ENCODE measurements at regions not wholly inside any gene's neighbourhood (a gene's known extent, or its start where the extent isn't known, plus 50 kb on each side); places are given as distances from the start of the nearest gene placed in this dataset.

DNA sequence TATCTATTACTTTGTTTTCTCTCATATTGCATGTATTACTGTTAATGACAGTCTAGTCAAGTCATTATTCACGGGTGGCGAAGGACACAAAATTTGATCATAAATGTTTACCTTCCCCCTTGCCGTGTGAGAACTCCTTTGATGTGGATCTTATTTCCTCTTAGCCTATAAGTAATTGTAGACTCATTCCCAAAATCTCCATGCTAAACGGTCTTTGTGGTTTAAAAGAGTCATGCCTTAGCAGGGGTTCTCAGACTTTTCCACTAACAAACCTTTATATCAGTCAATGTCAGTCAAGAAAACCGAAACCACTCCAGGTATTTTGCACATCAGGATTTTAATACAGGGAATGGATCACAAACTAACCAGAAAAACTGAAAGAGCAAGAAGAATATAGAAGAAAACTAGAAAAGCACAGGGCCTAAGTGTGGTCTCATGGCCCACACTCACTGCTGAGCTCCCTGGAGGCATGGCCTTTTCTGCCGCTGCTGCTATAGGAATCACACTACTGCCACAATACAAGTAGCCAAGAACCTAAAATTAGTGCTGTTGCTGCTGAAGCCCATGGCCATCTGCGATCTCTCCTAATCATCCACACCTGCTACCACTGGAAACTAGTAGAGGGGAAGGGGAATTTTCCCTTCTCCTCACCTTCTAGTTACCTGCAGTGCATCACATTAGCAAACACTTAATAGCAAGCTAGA lies 186.0 kb upstream of the POU3F2 start:
- no peak for DNase-seq

DNA sequence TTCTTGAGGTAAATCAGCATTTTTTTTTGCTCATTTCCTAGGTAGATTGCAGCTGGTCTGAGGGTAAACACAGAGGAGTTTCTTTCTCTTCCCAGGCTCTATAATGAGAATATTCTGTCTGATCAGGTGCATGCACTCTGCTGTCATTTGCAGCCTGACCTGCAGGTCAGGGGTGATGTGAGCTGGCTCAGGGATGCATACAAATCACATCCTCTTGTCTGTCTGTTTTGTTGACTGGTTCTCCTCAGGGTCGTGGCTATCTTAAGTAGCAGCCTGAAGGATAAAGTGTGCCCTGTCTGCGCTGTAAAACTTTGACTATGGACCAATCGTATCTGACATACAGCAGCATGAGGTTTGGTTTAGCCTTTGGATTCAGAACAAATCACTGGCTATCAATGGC lies 183.4 kb upstream of the POU3F2 start:
- DNase-seq: no peak

DNA sequence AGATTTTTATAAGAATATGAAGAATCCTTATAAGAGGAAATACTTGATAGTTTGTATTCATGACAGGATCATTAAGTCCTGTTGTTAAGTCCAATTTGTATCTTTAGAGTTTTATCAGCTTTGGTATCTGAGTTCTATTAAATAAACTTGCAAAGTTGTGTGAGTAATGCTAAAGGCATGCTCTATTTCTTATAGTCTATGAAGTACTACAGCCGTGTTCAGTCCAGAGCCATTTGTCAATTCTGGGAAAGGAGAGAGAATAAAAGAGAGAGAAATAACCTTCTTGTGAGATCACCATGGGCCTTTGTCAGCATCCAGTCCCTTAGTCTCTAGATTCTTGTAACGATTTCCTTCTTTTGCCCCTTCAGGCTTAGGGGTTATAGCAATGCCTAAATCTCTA lies 181.2 kb upstream of the POU3F2 start:
- no peak for DNase-seq

- DNase-seq: no peak
Measured at GRCh38 chr6:98657764-98658163, 176.6 kb upstream of the POU3F2 start.

DNA sequence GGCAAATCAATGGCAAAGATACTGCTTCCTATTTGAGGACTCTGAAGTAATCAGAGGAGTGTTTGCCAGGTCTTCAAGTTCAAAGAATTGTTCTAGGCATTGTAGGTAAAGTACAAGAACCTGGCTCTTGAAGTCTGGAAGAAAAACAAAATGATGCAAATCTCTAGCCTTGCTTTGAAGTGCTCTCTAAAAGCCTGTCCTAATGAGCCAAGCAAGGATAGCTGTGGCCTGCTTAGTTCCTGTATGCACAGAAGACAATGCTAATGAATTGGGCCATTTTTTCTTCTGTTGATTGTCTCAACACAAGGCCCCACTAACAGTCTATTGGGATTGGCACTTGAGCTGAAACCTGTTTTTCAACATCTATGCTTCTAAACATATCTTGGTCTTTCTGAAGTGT lies 165.0 kb upstream of the POU3F2 start:
- no peak for DNase-seq

DNA sequence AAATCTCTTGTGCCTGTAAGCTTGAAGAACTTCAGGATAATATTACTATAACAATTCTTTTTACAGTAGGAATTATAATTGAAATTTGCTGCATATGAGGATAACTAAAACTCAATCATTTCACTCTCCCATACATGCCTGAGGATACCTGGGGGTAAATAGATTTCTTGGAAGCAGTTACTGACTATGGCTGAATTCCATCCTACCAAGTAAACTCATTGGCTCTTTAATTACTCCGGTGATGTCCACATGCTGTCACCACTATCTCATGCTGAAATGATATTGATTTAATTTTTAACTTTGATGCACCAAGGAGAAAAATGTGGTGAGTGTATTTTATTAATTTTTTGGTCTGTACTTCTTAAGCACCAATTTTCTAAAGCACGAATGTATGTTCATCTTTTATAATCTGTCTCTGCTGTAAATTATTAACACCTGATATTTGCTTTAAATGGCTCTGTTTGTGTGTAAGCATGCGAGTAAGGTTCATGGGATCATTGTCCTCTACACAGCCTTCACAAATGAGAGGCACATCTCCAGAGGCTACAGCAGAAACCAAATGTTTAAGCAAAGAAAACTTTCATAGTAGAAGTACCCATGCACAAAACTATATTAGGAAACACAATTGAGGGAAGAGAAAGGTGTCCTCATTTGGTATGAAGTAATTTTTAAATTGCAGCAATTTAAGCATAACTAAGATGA lies 164.2 kb upstream of the POU3F2 start:
- no peak for DNase-seq

DNA sequence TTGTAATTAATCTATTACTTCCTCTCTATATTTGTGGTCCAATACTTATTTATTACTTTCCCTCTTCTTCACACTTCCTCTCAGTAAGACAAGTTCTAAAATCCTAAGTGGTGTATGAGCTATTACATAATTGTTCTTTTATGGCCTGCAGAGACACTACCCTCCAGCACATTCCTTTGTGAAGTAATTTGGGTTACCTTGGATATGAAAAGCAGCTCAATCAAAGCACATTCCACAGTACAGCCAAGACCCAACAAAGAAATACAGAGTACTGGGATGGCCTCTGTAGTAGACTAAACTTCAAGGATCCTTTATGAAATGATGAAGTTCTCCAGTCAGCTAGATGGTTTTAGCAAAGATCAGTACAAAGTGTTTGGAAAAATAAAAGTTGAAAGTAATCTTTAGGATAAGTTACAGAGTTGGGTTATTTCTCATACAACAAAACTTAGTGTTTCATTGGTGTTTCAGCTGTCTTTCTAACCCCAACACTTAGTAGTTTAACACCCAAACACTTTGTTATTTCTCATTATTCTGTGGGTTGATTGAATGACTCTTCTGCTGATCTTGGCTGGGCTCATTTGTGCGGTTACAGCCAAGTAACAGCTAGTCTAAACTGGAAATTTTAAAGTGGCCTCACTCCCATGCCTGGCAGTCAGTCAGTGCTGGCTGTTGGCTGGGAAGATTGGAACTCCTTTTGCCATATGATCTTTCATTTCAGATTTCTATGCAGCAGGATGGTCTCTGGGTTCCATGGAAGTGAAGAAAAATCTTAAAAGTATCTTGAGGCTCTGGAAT lies 161.5 kb upstream of the POU3F2 start:
- no peak for DNase-seq

- DNase-seq: no peak
Measured at GRCh38 chr6:98678481-98678880, 155.9 kb upstream of the POU3F2 start.

DNA sequence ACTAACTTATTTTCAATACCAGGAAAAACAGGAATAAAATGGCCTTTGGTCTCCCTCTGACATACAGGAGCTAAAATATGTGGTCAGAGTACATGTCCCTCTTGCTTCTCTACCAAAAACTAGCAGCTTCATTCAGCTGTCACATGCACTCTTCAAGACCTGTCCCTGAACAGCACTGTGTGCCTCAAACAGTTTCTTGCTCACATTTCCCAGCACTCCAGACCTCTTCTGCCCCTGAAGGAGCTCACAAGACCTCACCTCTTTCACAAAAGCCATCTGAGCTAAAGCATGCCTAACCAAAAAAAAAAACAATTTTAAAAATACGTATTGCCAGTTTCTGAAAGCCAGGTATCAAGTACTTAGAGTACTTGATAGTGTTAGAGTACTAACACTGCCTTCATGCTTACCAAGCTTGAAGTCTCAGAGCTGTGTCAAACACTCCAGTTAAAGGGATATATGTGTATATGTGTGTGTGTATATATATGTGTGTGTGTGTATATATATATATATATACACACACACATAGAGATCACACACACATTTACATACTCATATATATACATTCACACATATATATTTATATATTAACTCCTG lies 148.3 kb upstream of the POU3F2 start:
- DNase-seq: no peak

- no peak for DNase-seq
Measured at GRCh38 chr6:98687752-98688151, 146.6 kb upstream of the POU3F2 start.

GRCh38 chr6:98695091-98695801 lies 139.1 kb upstream of the POU3F2 start:
- no peak for DNase-seq

DNA sequence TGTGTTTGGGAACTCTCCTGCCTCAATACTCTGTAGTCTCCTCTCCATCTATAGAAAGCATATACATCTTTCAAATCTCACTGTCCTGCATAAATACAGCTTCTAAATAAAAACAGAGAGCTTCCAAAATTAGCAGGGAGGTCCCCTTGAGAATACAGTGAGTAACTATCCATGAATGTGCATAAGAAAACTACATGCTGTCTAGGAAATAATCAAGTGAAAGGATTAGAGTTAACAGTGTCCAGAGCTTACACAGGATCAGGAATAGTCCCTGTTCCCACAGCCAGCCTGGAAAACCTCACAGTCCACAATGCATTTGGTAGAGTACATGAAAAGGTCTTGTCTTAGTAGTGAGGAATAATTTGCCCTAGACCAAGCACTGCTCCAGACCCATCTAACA lies 123.0 kb upstream of the POU3F2 start:
- no peak for DNase-seq

GRCh38 chr6:98716341-98716740 lies 118.0 kb upstream of the POU3F2 start:
- no peak for DNase-seq

DNA sequence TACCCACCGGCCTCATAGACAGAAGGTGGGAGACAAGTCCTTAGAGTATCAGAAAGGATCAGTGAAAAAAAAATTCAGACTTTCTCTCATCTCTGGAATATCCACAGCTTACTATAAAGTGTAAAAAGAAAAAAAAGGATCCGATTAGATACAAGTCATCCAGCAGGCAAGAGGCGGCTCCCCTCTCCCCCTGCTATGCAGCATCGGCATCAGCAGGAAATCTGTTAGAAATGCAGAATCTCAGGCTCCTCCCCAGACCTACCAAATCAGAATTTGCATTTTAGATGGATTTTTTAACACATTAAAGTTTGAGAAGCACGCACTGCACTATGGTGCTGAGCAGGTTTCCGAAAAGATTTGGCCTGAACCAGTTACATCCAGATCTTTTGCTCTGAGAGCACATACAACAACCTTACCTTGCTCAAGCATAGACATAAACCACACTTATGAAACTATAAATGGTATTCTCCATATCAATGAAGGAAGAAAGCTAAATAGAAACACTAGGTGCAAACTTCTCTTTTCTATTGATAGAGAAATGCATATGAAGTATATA lies 117.0 kb upstream of the POU3F2 start:
- DNase-seq: no peak

DNA sequence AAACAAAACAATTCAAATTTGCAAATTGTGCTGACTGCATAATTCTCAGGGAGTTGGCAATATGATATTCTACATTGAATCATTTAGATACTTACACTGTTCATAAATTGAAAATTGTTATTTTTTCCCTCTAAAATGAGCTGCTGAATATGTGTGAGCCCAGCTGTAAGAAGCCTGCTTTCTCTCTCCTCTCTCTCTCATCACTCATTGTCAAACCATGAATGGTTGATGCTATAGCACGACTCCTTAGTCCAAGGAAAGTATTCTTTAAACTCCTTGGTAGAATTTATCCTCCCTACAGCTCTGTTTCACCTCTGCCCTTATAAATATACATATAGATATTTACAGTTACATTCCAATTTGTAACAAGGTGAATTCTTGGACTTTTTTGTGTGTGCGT lies 116.4 kb upstream of the POU3F2 start:
- DNase-seq: no peak

GRCh38 chr6:98724537-98724936 lies 109.8 kb upstream of the POU3F2 start:
- DNase-seq: no peak

- no peak for DNase-seq
Measured at GRCh38 chr6:98747273-98747672, 87.1 kb upstream of the POU3F2 start.

DNA sequence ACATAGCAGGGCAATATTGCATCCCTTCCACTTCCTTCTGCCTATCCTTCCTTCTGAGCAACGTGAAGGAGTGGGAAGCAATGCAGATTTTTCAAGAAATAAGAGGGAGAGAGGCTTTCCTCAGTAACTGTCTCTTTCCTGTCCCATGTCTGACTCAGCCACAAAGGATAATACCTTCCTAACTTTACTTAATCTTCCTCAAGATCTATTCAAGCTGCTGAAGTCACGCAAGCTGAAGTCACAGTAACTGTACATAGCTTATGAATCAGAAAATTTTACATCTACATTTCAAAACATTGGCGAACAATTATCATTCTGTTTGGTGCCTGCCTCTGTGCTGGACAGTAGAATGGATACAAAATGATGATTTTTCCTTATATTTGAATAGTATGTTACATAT lies 86.4 kb upstream of the POU3F2 start:
- DNase-seq: no peak

DNA sequence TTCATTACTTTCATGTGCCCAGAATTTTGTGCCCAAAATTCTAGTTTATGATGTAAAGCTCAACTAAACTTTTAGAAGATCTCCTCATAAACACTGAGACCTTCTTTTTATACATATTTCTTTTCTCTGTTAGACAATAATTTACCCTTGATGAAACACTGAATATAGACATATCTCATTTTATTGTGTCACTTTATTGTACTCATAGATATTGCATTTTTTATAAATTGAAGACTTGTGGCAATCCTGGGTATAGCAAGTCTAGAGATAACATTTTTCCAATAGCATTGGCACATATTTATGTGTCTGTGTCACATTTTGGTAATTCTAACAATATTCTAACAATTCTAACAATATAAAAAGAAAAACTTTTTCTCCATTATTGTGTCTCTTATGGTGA lies 74.9 kb upstream of the POU3F2 start:
- no peak for DNase-seq

DNA sequence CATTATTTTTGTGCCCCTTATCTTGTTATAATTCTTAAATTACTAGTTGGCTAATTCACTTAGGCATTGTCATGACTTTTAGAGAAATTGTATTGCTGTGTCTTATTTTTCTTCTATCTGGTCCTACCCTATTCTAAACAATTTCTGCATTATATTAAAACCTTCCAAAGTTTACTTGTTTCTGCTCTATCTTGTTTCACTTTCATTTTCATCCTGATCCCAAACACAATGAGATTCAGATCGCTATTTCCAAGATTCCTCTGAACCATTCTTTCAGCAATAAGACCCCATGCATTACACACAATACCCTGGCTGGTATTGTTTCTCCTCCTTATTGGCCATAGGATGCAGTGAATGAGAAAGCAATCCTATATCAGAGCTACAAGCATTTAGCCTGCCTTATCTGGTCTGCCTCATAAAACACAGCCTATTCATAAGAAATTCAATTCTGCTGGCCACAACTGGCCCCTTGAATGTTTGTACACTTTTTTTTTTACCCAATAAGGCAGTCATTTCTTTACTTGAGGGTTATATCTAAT lies 69.9 kb upstream of the POU3F2 start:
- DNase-seq: no peak

DNA sequence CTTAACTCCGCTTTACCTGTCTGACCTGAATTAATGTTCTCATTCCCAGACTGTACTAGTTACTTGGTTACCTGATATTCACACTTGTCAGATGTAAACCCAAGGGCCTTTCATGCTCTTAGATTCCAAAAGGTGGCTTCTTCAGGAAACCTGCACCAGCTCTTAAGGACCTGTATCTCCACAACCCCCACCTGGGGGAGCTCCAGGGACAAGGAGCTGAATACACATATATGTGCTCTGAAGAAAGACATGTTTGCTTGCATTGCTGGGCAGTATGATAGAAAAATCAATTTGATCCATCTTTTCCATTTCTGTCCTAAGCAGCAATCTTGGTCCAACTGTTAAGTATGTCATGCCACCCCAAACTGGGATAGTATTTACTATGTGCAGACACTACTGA lies 64.8 kb upstream of the POU3F2 start:
- DNase-seq: no peak

GRCh38 chr6:98775205-98775604 lies 59.2 kb upstream of the POU3F2 start:
- no peak for DNase-seq
